GM19240 (cell line): ENCODE measurements at regions not wholly inside any gene's neighbourhood (a gene's known extent, or its start where the extent isn't known, plus 50 kb on each side); places are given as distances from the start of the nearest gene placed in this dataset.
"Not testable (repeated sequence)": the region's sequence is repeated elsewhere in the genome, so short reads cannot be mapped to it uniquely, and the experiment has no call there.

Experiments
- DNase-seq: peaks from one replicate; pipeline ENCODE4 v3.0.0; 2011; ENCODE audit warnings: low spot score; ENCODE audit not compliant: insufficient read length

- DNase-seq: no peak
These were observed 395.8 kb downstream of the TFAP2B start for GRCh38 chr6:51214442-51214841.

DNA sequence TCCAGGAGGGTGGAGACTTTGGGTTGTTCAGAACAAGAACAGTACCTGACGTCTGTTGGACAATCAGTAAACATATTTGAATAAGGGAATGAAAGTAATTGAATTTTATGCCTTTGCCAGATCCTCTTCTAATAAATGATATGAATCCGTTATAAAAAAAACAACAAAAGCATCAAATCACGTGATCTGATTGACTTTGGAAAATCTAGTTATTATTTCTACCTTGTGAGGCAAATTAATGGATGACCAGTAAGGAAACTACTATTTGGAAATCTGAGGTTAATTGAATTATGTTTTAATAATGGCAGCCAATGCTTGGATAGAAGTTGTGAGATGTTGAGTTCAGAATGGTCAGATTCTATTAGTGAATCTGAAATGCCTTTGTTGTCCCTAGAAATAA is 399.5 kb downstream of the TFAP2B start:
- no peak for DNase-seq

DNA sequence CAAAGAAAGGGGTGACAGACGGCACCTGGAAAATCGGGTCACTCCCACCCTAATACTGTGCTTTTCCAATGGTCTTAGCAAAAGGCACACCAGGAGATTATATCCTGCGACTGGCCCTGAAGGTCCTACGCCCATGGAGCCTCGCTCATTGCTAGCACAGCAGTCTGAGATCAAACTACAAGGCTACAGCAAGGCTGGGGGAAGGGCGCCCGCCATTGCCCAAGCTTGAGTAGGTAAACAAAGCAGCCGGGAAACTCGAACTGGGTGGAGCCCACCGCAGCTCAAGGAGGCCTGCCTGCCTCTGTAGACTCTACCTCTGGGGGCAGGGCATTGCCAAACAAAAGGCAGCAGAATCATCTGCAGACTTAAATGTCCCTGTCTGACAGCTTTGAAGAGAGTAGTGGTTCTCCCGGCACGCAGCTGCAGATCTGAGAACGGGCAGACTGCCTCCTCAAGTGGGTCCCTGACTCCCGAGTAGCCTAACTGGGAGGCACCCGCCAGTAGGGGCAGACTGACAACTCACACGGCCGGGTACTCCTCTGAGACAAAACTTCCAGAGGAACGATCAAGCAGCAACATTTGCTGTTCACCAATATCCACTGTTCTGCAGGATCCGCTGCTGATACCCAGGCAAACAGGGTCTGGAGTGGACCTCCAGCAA is 406.0 kb downstream of the TFAP2B start:
- DNase-seq: not testable (repeated sequence)

- DNase-seq: no peak
These were observed 422.7 kb downstream of the TFAP2B start for GRCh38 chr6:51241376-51241775.

GRCh38 chr6:51249798-51250197 is 431.1 kb downstream of the TFAP2B start:
- DNase-seq: no peak

- no peak for DNase-seq
These were observed 431.6 kb downstream of the TFAP2B start for GRCh38 chr6:51250317-51250716.

DNA sequence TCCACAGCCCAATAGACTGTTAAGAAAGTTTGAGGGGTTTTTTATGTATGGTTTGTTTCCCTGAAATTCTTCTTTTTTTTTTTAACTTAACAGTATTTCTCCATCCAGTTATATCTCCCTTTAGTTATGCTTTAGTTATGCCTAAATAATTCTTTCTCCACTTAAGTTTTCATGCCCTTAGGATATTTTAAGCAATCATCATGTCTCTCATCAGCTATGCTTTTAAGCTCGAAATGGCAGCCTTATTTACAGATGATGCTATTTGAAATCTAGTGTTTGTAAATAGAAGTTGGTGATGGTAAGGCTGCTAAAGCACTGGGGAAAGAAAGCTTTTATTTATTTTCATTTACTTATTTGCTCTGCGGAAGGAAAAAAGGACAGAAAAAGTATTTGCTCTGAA is 439.3 kb downstream of the TFAP2B start:
- DNase-seq: no peak

DNA sequence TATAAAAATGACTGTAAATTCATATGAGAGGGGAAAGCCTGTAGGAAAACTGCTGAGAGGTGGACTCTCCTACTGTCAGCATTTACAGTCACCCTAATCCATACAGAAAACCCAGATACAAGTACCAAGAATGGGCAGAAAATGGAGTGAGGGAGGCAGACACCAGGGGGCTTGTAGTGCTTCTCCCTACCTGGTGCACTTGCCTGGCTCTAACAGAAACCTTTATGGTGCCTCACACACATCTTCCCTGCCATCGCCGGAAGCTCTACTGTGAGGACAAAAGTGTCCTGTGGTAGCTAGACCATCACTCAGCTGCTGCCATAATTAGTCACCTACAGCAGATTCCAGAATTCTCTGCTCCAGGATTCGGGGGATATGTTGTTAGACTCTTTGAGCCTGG is 441.3 kb downstream of the TFAP2B start:
- DNase-seq: no peak

DNA sequence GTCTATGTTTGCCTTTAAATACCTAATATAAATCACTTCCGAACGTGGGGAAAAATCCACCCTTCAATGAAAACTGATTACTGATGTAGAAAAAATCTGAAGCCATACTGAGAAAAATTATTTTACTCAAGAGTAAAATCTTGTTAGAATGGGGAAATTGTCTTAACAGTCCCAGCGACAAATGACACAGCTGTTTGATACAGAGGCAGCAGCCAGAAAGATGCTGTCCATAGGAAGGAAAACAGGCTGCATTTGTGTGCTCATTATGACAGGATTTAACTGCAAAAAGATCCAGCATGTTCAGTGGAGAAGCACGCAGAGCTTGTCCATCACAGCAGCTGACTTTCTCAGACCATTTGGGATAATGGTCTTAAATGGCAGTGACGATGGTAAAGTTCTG is 443.0 kb downstream of the TFAP2B start:
- no peak for DNase-seq

DNA sequence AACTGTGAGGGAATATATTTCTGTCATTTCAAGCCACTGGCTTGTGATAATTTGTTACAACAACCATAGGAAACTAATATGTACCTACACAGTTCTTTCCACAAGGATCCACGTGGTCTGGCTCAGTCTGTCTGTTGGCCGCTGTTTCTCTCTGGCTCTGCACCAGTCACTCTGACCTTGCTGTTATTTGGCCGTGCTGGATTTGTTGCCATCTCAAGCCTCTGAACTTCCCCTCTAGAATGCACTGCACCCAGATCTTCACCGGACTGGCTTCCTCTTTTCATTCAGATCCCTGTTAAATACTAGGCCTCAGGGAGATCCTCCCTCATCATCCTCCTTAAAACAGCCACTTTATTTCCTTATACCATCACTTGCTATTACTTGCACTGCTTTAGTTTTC is 446.8 kb downstream of the TFAP2B start:
- no peak for DNase-seq

DNA sequence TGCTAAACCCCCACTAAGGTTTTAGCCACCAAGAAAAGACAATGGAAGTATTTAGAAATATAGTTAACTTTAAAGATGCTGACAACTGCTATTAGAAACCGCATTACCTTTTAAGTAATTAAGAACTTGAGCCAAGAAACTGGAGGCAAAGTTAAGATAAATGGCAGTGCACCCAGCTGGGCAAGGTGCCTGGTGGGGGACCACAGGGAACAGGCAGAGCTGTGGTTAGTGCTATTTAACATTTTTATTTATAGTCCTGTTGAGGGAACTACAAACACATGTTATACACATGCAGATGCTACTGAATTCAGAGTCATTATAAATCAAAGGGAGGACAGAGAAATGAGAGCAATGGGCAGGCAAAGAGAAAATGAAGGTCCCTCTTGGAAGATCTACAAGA is 447.9 kb downstream of the TFAP2B start:
- no peak for DNase-seq

DNA sequence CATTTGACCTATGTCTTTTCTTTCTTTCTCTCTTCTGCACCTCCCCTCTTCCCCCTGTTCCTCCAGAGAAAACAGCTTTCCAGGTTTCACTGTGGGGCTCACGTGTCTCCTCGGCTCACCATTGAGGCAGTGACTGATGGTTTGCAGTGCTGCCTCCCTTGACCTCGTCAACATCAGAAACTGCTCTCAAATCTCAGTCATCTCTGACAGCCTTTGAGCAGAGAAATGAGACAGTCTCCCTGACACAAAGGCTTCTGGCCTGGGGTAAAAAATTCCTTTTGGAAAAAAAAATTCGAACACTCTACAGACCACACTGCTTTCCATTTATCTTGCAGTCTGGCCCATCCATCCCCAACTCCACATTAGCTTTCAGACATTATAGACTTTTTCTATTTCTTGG is 450.0 kb downstream of the TFAP2B start:
- no peak for DNase-seq

- no peak for DNase-seq
These were observed 451.2 kb downstream of the TFAP2B start for GRCh38 chr6:51269876-51270275.

DNA sequence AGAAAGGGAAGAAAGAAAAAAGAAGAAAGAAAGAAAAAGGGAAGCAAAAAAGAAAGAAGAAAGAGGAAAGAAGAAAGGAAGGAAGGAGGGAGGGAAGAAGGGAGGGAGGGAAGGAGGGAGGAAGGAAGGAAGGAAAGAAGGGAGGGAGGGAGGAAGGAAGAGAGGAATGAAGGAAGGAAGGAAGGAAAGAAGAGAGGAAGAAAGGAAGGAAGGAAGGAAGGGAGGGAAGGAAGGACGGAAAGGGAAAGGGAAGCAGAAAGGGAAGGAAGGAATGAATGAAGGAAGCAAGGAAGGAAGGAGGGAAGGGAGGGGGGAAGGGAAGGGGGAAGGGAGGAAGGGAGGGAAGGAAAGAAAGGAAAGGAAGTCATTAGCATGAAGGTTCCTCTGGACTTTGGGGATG is 452.9 kb downstream of the TFAP2B start:
- no peak for DNase-seq

DNA sequence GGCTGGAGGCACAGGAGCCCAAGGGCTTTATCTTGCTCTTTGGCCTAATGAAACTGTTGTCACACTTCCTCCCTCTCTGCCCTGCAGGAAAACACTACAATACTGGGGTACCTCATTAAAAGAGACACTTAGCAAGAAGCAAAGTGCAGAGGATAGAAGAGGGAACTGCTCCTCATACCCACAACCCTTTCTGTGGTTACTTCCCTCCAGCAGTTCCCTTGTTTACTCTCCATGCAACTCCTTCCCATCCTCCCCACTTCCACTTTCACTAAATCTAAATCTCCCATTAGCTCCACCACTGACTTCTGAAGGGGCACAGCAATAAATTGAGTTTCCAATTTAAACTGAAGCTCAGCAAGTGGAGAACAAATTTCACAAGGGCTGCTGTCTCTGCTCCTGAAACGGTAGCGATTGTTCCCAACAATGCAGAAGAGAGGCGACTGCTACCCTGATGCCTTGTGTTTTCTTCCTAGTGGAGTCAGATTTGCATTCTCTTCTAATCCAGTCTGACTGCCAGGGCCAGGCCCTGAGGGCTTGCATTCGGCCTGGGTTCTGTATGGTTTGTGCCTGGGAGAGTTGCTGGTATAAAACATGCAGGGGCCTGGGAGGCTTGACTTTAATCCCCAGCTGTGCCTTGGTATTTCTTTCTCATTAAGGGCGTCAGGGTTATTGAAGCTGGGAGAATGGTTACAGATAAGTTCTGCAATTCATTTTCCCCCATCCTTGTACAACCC is 454.7 kb downstream of the TFAP2B start:
- no peak for DNase-seq

DNA sequence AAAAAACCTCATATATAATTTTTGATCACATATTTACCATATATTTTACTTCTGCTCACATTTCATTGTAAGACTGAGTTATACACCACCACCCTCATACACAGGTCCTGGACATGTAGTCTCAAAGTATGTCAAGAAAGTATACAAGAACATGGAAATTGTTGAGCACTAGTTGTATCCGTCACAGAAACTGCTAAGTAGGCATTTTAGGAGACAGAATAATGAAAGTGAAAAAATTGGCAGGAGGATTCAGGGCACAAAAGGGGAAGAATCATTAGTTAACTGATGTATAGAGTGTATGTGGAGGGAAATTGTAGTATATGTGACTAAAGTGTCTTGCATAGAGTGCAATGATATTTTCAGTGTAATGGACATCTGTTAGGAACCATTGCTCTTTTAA is 458.8 kb downstream of the TFAP2B start:
- DNase-seq: no peak

- no peak for DNase-seq
These were observed 463.4 kb downstream of the TFAP2B start for GRCh38 chr6:51282026-51282425.

DNA sequence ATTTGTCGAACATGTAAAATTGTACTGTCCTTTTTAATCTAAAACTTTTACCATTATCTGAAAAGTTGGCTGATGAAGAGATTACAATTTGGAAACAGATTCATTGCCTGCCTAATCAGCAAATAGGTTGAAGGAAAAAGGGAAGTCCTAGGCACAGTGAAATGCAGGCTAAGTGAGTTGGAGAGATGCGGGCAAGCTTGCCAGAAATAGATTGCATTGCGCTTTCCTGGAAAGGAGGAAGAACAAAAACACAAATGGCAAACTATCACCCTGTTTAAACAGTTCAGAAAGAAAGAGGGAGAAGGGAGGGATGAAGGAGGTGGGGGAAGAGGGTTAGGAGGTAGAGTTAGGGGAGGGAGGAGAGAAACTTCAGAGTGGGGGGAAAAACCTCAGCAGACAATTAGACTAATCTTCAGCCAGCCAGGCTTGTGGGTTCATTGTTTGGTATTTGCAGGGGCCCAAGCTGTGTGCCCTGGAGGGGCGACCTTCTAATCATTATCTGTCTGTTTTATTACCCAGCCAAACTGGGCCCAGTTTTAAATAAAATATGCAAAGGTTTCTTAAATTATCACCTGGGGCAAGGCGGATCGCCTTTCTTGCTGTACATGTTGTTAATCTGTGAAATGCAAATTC is 465.2 kb downstream of the TFAP2B start:
- no peak for DNase-seq

- no peak for DNase-seq
These were observed 467.2 kb downstream of the TFAP2B start for GRCh38 chr6:51285876-51286275.

- no peak for DNase-seq
These were observed 470.4 kb downstream of the TFAP2B start for GRCh38 chr6:51289041-51289440.

DNA sequence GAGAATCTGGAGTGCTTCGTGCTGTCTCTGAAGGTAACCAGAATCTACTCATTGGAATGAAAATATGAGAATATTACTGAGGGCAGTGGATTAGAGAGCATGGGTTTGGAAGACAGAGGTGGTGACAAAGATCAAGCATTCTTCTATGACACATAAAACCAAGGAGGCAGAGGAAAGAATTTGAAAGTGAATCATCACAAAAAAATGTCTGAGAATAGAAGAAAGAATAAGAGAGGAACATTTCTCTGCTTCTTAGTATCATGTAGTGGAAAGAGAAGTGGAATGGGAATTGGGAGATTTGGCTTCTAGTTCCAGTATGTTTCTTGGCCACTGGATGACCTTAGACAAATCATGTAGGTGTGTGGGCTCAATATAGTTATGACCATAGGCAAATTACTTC is 474.0 kb downstream of the TFAP2B start:
- no peak for DNase-seq

DNA sequence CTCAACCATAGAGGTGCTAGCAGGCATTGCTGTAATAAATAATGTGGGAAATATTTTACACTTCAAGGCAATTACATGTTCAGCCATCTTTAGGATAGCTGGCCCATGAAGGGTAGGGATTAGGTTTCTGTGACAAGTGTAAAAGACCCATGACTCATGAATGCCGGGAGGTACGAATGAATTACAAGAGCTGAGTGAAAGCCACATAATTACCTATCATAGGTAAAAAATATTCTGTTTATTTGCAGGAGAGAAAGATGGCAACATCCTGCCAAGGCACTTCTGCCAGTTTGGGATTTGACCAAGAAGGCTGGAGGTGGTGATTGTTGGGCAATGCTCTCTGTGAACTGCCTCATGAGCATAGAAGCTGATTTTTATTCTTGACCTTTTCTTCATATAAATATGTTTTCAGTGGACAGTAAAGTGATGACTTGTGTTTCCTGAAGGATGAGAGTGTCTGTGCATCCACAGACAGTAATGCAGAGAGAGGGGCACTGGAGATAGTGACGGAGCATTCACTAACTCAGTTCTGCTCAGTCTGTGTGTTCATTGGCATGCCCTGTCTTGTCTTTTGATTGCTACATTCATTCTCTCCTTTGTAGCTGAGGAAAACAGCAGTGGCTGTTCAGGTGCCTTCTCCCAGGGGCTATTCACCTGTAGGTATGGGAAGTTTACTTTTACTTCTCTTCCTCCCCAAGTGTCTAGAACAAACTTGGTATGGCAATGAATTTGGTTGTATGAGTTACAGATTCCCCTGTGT is 481.1 kb downstream of the TFAP2B start:
- no peak for DNase-seq
